ENCODE measurements at regions not wholly inside any gene's neighbourhood (a gene's known extent, or its start where the extent isn't known, plus 50 kb on each side); places are given as distances from the start of the nearest gene placed in this dataset.

GRCh38 chr16:35642322-35642835 is 2183.0 kb downstream of the TP53TG3F start:
- no peak for DNase-seq (ENCODE audit: low spot score)

- no peak for DNase-seq (ENCODE audit: low spot score)
These were observed 2192.4 kb downstream of the TP53TG3F start for GRCh38 chr16:35651841-35652240.

GRCh38 chr16:35664091-35664693 is 2204.8 kb downstream of the TP53TG3F start:
- no peak for DNase-seq (ENCODE audit: low spot score)

- DNase-seq (ENCODE audit: low spot score), result no peak
These were observed 2225.7 kb downstream of the TP53TG3F start for GRCh38 chr16:35685085-35685484.

- DNase-seq (ENCODE audit: low spot score), result no peak
These were observed 2227.2 kb downstream of the TP53TG3F start for GRCh38 chr16:35686595-35686994.

- DNase-seq (ENCODE audit: low spot score), result no peak
These were observed 2227.7 kb downstream of the TP53TG3F start for GRCh38 chr16:35687071-35687470.

- no peak for DNase-seq (ENCODE audit: low spot score)
These were observed 2228.4 kb downstream of the TP53TG3F start for GRCh38 chr16:35687781-35688180.

GRCh38 chr16:35689764-35690163 is 2230.4 kb downstream of the TP53TG3F start:
- DNase-seq (ENCODE audit: low spot score), result no peak

- no peak for DNase-seq (ENCODE audit: low spot score)
These were observed 2231.0 kb downstream of the TP53TG3F start for GRCh38 chr16:35690413-35690812.

GRCh38 chr16:35691057-35691456 is 2231.6 kb downstream of the TP53TG3F start:
- no peak for DNase-seq (ENCODE audit: low spot score)

- no peak for DNase-seq (ENCODE audit: low spot score)
These were observed 2233.4 kb downstream of the TP53TG3F start for GRCh38 chr16:35692824-35693223.

- no peak for DNase-seq (ENCODE audit: low spot score)
These were observed 2247.5 kb downstream of the TP53TG3F start for GRCh38 chr16:35706901-35707300.

GRCh38 chr16:35711435-35711834 is 2252.0 kb downstream of the TP53TG3F start:
- DNase-seq (ENCODE audit: low spot score), result no peak

GRCh38 chr16:35711958-35712357 is 2252.5 kb downstream of the TP53TG3F start:
- no peak for DNase-seq (ENCODE audit: low spot score)

- no peak for DNase-seq (ENCODE audit: low spot score)
These were observed 2254.6 kb downstream of the TP53TG3F start for GRCh38 chr16:35713762-35714650.

- no peak for DNase-seq (ENCODE audit: low spot score)
These were observed 2255.3 kb downstream of the TP53TG3F start for GRCh38 chr16:35714665-35715064.

GRCh38 chr16:35724551-35724950 is 2265.1 kb downstream of the TP53TG3F start:
- no peak for DNase-seq (ENCODE audit: low spot score)

GRCh38 chr16:35725949-35726348 is 2266.5 kb downstream of the TP53TG3F start:
- DNase-seq (ENCODE audit: low spot score), result no peak

- no peak for DNase-seq (ENCODE audit: low spot score)
These were observed 2270.8 kb downstream of the TP53TG3F start for GRCh38 chr16:35730251-35730650.

GRCh38 chr16:35731341-35732040 is 2272.1 kb downstream of the TP53TG3F start:
- no peak for DNase-seq (ENCODE audit: low spot score)

- DNase-seq (ENCODE audit: low spot score), result no peak
These were observed 2272.8 kb downstream of the TP53TG3F start for GRCh38 chr16:35732046-35732810.
